Stimulated activated CD4-positive, alpha-beta T cell treated with anti-CD3 and anti-CD28 coated beads, Interleukin-12 subunit alpha, Interleukin-12 subunit beta, amount 100 ng/mL, for 24 hours (primary cell): ENCODE measurements at regions not wholly inside any gene's neighbourhood (a gene's known extent, or its start where the extent isn't known, plus 50 kb on each side); places are given as distances from the start of the nearest gene placed in this dataset.
"Not testable (repeated sequence)": the region's sequence is repeated elsewhere in the genome, so short reads cannot be mapped to it uniquely, and the experiment has no call there.

Experiments used
- DNase-seq, 2 experiments: peaks; one replicate each; pipeline ENCODE4 v3.0.0-alpha.2; 2020; ENCODE audit warnings: low read depth in 2 of 2

- no peak for DNase-seq
Observed at GRCh38 chr6:113662093-113662665, 195.0 kb upstream of the MARCKS start.

- DNase-seq, result no peak
Observed at GRCh38 chr6:113662688-113663333, 194.3 kb upstream of the MARCKS start.

GRCh38 chr6:113664909-113665308 is 192.2 kb upstream of the MARCKS start:
- no peak for DNase-seq

GRCh38 chr6:113668641-113669408 is 188.3 kb upstream of the MARCKS start:
- no peak for DNase-seq

- no peak for DNase-seq
Observed at GRCh38 chr6:113669606-113670005, 187.5 kb upstream of the MARCKS start.

- no peak for DNase-seq
Observed at GRCh38 chr6:113671421-113671820, 185.7 kb upstream of the MARCKS start.

GRCh38 chr6:113672491-113673149 is 184.5 kb upstream of the MARCKS start:
- DNase-seq, result no peak

- no peak for DNase-seq
Observed at GRCh38 chr6:113674075-113674474, 183.1 kb upstream of the MARCKS start.

GRCh38 chr6:113676057-113676456 is 181.1 kb upstream of the MARCKS start:
- DNase-seq, result no peak

GRCh38 chr6:113676968-113677367 is 180.2 kb upstream of the MARCKS start:
- DNase-seq, result no peak

GRCh38 chr6:113679051-113679450 is 178.1 kb upstream of the MARCKS start:
- DNase-seq, result no peak

- no peak for DNase-seq
Observed at GRCh38 chr6:113680301-113680700, 176.8 kb upstream of the MARCKS start.

- no peak for DNase-seq
Observed at GRCh38 chr6:113683968-113684367, 173.2 kb upstream of the MARCKS start.

- DNase-seq, result no peak
Observed at GRCh38 chr6:113684382-113684901, 172.7 kb upstream of the MARCKS start.

GRCh38 chr6:113686049-113686448 is 171.1 kb upstream of the MARCKS start:
- no peak for DNase-seq

GRCh38 chr6:113689620-113690019 is 167.5 kb upstream of the MARCKS start:
- DNase-seq, result not testable (repeated sequence)

- no peak for DNase-seq
Observed at GRCh38 chr6:113690281-113691259, 166.6 kb upstream of the MARCKS start.

GRCh38 chr6:113691260-113691656 is 165.9 kb upstream of the MARCKS start:
- no peak for DNase-seq

GRCh38 chr6:113693851-113694250 is 163.3 kb upstream of the MARCKS start:
- DNase-seq, result no peak

GRCh38 chr6:113694278-113695077 is 162.7 kb upstream of the MARCKS start:
- DNase-seq, result no peak
